Thyroid gland (tissue), 4 donors: ENCODE measurements at regions not wholly inside any gene's neighbourhood (a gene's known extent, or its start where the extent isn't known, plus 50 kb on each side); places are given as distances from the start of the nearest gene placed in this dataset.
A peak's percentile ranks its signal among the peaks of the same experiment; 100 is the strongest.

Source experiments
- DNase-seq, 2 donors: peaks; one replicate each; pipeline ENCODE4 v3.0.0-alpha.2; 2019
- H3K27ac ChIP-seq, 3 donors: fragments of 200-600 bp; sonication (generic); 1 replicate in 2 of 3; 2 replicates in 1 of 3; pipeline ENCODE4 v1.5.1; 2016 to 2019; ENCODE audit warnings: mild to moderate bottlenecking in 1 of 3, moderate library complexity in 1 of 3
- H3K27me3 ChIP-seq: fragments of 200-600 bp; sonication (generic); one replicate; pipeline ENCODE4 v1.5.1; 2019
- H3K36me3 ChIP-seq, 2 donors: fragments of 200-600 bp; sonication (generic); one replicate each; pipeline ENCODE4 v1.5.1; 2016 to 2019
- H3K4me1 ChIP-seq, 2 donors: fragments of 200-600 bp; sonication (generic); one replicate each; pipeline ENCODE4 v1.5.1; 2017 to 2019
- H3K4me3 ChIP-seq, 3 donors: fragments of 200-600 bp; sonication (generic); replicated peaks in 1 of 3; 1 replicate in 2 of 3; 2 replicates in 1 of 3; pipeline ENCODE4 v1.5.1; 2016; ENCODE audit warnings: mild to moderate bottlenecking in 1 of 3
- H3K9me3 ChIP-seq: fragments of 200-600 bp; sonication (generic); one replicate; pipeline ENCODE4 v1.5.1; 2017
- CTCF ChIP-seq, 6 experiments: fragments of 200-600 bp in 3 of 6; fragments of 450-650 bp in 3 of 6; sonication (generic) in 3 of 6; IDR thresholded peaks; one replicate each; pipeline ENCODE4 v1.5.1; 2016 to 2019; ENCODE audit warnings: antibody characterized with exemption in 6 of 6, mild to moderate bottlenecking in 2 of 6, inconsistent platforms in 1 of 6, moderate library complexity in 1 of 6
- POLR2A ChIP-seq, 2 donors: fragments of 450-650 bp; IDR thresholded peaks; one replicate each; pipeline ENCODE4 v1.6.1; 2017; ENCODE audit warnings: antibody characterized with exemption in 2 of 2, mild to moderate bottlenecking in 2 of 2, moderate library complexity in 1 of 2
- WGBS, 2 donors: methylation state at CpG; one replicate each; pipeline ENCODE4 v1.1.5; 2017; 5-methylcytosine and 5-hydroxymethylcytosine counted together
- intact Hi-C: fragments of 100-400 bp; cut with DNase I; formaldehyde crosslinking; loops from one replicate; pipeline ENCODE4 v1.15.1; 2023

- H3K9me3 ChIP-seq = no peaks in the 10 kb centered on the region
- peak overlapping the region in 2 of 3 donors; percentile 19 to 70 for H3K27ac ChIP-seq
- peaks cover 59 to 94% of the 10 kb centered on the region in 2 donors for H3K4me1 ChIP-seq
- WGBS, 2 donors = 80 to 84% methylated on average over 5 of the region's 5 CpGs
- DNase-seq = no peak
- intact Hi-C loops = no loop called here
- H3K36me3 ChIP-seq = no peaks in the 10 kb centered on the region
- no peaks in the 10 kb centered on the region for H3K27me3 ChIP-seq
- H3K4me3 ChIP-seq = no peak overlapping the region
- TF ChIP-seq POLR2A (IDR thresholded peaks at IDR 0.05) = no peak
- TF ChIP-seq CTCF (IDR thresholded peaks at IDR 0.05) = no peak
These were observed 59.5 kb downstream of the UTRN start for GRCh38 chr6:144344646-144345045.

- Histone ChIP-seq H3K4me3 (no peak overlapping the region), H3K9me3 (no peaks in the 10 kb centered on the region), H3K27ac (peak overlapping the region in 1 of 3 donors; percentile 54), H3K36me3 (no peaks in the 10 kb centered on the region), H3K27me3 (no peaks in the 10 kb centered on the region), H3K4me1 (peaks cover 59 to 94% of the 10 kb centered on the region in 2 donors)
- TF ChIP-seq CTCF (IDR thresholded peaks at IDR 0.05) = no peak
- no peak for TF ChIP-seq POLR2A (IDR thresholded peaks at IDR 0.05)
- no peak for DNase-seq
- WGBS, 2 donors = 86 to 93% methylated on average over 4 of the region's 4 CpGs
- intact Hi-C loops = no loop called here
These were observed 60.3 kb downstream of the UTRN start for GRCh38 chr6:144345451-144345850.

GRCh38 chr6:144346719-144347447 lies 61.7 kb downstream of the UTRN start:
- WGBS, 2 donors = 71 to 72% methylated on average over 11 of the region's 11 CpGs
- Histone ChIP-seq H3K9me3 (no peaks in the 10 kb centered on the region), H3K4me3 (no peak overlapping the region), H3K36me3 (no peaks in the 10 kb centered on the region), H3K4me1 (peaks cover 57 to 94% of the 10 kb centered on the region in 2 donors), H3K27me3 (no peaks in the 10 kb centered on the region), H3K27ac (peak overlapping the region; percentile 28 to 55 (median 54))
- intact Hi-C loops = no loop called here
- DNase-seq = no peak
- TF ChIP-seq CTCF (IDR thresholded peaks at IDR 0.05) = no peak
- no peak for TF ChIP-seq POLR2A (IDR thresholded peaks at IDR 0.05)

- Histone ChIP-seq H3K4me3 (no peak overlapping the region), H3K9me3 (no peaks in the 10 kb centered on the region), H3K27ac (peak overlapping the region; percentile 28 to 55 (median 54)), H3K27me3 (no peaks in the 10 kb centered on the region), H3K36me3 (no peaks in the 10 kb centered on the region), H3K4me1 (peaks cover 59 to 96% of the 10 kb centered on the region in 2 donors)
- no peak for DNase-seq
- intact Hi-C loops = no loop called here
- TF ChIP-seq CTCF (IDR thresholded peaks at IDR 0.05) (no peak), POLR2A (IDR thresholded peaks at IDR 0.05) (no peak)
These were observed 62.3 kb downstream of the UTRN start for GRCh38 chr6:144347448-144347759.

- Histone ChIP-seq H3K27ac (peak overlapping the region in 2 of 3 donors; percentile 54 to 55), H3K27me3 (no peaks in the 10 kb centered on the region), H3K4me3 (no peak overlapping the region), H3K36me3 (no peaks in the 10 kb centered on the region), H3K9me3 (no peaks in the 10 kb centered on the region), H3K4me1 (peaks cover 62 to 95% of the 10 kb centered on the region in 2 donors)
- WGBS, 2 donors = 97% methylated on average over 5 of the region's 5 CpGs
- DNase-seq = no peak
- TF ChIP-seq POLR2A (IDR thresholded peaks at IDR 0.05) = no peak
- no peak for TF ChIP-seq CTCF (IDR thresholded peaks at IDR 0.05)
- intact Hi-C loops = no loop called here
These were observed 62.8 kb downstream of the UTRN start for GRCh38 chr6:144347933-144348332.
